Glomerular visceral epithelial cell (primary cell): ENCODE measurements at regions not wholly inside any gene's neighbourhood (a gene's known extent, or its start where the extent isn't known, plus 50 kb on each side); places are given as distances from the start of the nearest gene placed in this dataset.
A peak's percentile ranks its signal among the peaks of the same experiment; 100 is the strongest.

ENCODE experiments used
- DNase-seq: peaks from one replicate; pipeline ENCODE4 v3.0.0-alpha.2; 2016; ENCODE audit errors: extremely low spot score

GRCh38 chr21:21605521-21605920, 607.3 kb downstream of the NCAM2 start:
- DNase-seq = no peak

GRCh38 chr21:21606041-21606440, 607.8 kb downstream of the NCAM2 start:
- DNase-seq = no peak

GRCh38 chr21:21612466-21612865, 614.3 kb downstream of the NCAM2 start:
- peak; percentile 39 for DNase-seq

- DNase-seq = no peak
Observed at GRCh38 chr21:21614966-21615365, 616.8 kb downstream of the NCAM2 start.

- no peak for DNase-seq
Observed at GRCh38 chr21:21622460-21623234, 624.4 kb downstream of the NCAM2 start.

GRCh38 chr21:21624674-21625073, 626.5 kb downstream of the NCAM2 start:
- no peak for DNase-seq

- DNase-seq = no peak
Observed at GRCh38 chr21:21631961-21632360, 633.8 kb downstream of the NCAM2 start.

- no peak for DNase-seq
Observed at GRCh38 chr21:21632926-21633325, 634.7 kb downstream of the NCAM2 start.

GRCh38 chr21:21661741-21662140, 663.5 kb downstream of the NCAM2 start:
- DNase-seq = no peak

GRCh38 chr21:21662776-21663175, 664.6 kb downstream of the NCAM2 start:
- DNase-seq = no peak

GRCh38 chr21:21664871-21665270, 666.7 kb downstream of the NCAM2 start:
- DNase-seq = no peak

GRCh38 chr21:21666689-21667088, 668.5 kb downstream of the NCAM2 start:
- no peak for DNase-seq

- no peak for DNase-seq
Observed at GRCh38 chr21:21668198-21668597, 670.0 kb downstream of the NCAM2 start.

- DNase-seq = no peak
Observed at GRCh38 chr21:21673959-21674358, 675.8 kb downstream of the NCAM2 start.

- no peak for DNase-seq
Observed at GRCh38 chr21:21675601-21676000, 677.4 kb downstream of the NCAM2 start.

- DNase-seq = no peak
Observed at GRCh38 chr21:21682172-21682571, 684.0 kb downstream of the NCAM2 start.

- peak; percentile 5 for DNase-seq
Observed at GRCh38 chr21:21688889-21689288, 690.7 kb downstream of the NCAM2 start.

- no peak for DNase-seq
Observed at GRCh38 chr21:21690068-21690665, 692.0 kb downstream of the NCAM2 start.

GRCh38 chr21:21712748-21713520, 714.7 kb downstream of the NCAM2 start:
- DNase-seq = peak; percentile 6

- peak; percentile 1 for DNase-seq
Observed at GRCh38 chr21:21713651-21714180, 715.5 kb downstream of the NCAM2 start.

GRCh38 chr21:21714426-21714825, 716.2 kb downstream of the NCAM2 start:
- peak; percentile 43 for DNase-seq

GRCh38 chr21:21715266-21715969, 717.2 kb downstream of the NCAM2 start:
- peak; percentile 76 for DNase-seq
